Cardiac fibroblast (primary cell): ENCODE measurements at regions not wholly inside any gene's neighbourhood (a gene's known extent, or its start where the extent isn't known, plus 50 kb on each side); places are given as distances from the start of the nearest gene placed in this dataset.

Source experiments
- DNase-seq, 2 donors: peaks; one replicate each; pipeline versions ENCODE4 v3.0.0 to v3.0.0-alpha.2; 2010; ENCODE audit warnings: low read depth in 2 of 2
- H3K4me3 ChIP-seq, 2 donors: replicated peaks in 1 of 2; 1 replicate in 1 of 2; 2 replicates in 1 of 2; pipeline ENCODE4 v1.5.1; 2011; ENCODE audit warnings: low read depth in 2 of 2, low read length in 2 of 2, mild to moderate bottlenecking in 2 of 2, moderate library complexity in 1 of 2
- TF ChIP-seq, protein P1 (sequence below): IDR thresholded peaks from one replicate; pipeline ENCODE4 v1.5.1; 2011; ENCODE audit warnings: low read depth, mild to moderate bottlenecking, low read length, inconsistent platforms

- H3K4me3 ChIP-seq, result no peak overlapping the region
- DNase-seq, result peak; percentile 48 to 54
- TF ChIP-seq, protein P1, sequence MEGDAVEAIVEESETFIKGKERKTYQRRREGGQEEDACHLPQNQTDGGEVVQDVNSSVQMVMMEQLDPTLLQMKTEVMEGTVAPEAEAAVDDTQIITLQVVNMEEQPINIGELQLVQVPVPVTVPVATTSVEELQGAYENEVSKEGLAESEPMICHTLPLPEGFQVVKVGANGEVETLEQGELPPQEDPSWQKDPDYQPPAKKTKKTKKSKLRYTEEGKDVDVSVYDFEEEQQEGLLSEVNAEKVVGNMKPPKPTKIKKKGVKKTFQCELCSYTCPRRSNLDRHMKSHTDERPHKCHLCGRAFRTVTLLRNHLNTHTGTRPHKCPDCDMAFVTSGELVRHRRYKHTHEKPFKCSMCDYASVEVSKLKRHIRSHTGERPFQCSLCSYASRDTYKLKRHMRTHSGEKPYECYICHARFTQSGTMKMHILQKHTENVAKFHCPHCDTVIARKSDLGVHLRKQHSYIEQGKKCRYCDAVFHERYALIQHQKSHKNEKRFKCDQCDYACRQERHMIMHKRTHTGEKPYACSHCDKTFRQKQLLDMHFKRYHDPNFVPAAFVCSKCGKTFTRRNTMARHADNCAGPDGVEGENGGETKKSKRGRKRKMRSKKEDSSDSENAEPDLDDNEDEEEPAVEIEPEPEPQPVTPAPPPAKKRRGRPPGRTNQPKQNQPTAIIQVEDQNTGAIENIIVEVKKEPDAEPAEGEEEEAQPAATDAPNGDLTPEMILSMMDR, result no peak
Observed at GRCh38 chr2:220779931-220780330, 792.2 kb downstream of the EPHA4 start.

DNA sequence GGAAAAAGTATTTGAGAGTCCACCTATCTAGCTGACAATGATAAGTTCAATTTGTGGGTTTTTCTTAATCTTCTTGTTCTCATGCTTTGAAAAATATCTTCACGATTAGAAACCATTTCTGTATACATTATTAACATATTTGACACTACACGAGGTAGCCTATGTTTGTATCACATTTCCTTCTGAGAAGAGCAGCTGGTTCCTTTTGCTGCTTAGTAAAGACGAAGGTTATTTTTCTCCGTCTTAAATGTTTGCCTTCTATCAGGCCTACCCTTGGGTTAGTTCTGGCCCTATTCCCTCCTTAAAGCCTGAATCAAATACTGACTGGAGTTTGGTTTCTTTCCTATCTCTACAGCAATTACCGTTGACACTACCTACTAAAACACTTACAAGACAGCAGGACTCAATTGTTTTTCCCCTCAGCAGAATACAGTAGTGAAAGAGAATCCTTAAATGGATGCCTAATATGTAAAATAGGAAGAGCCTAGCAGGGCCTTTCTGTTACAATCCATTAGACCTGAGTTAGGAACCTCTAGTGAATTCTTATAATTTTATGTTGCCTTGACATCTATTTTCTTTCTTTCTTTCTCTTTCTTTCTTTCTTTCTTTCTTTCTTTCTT lies 790.4 kb downstream of the EPHA4 start:
- TF ChIP-seq, protein P1, result no peak
- H3K4me3 ChIP-seq, result no peak overlapping the region
- no peak for DNase-seq

DNA sequence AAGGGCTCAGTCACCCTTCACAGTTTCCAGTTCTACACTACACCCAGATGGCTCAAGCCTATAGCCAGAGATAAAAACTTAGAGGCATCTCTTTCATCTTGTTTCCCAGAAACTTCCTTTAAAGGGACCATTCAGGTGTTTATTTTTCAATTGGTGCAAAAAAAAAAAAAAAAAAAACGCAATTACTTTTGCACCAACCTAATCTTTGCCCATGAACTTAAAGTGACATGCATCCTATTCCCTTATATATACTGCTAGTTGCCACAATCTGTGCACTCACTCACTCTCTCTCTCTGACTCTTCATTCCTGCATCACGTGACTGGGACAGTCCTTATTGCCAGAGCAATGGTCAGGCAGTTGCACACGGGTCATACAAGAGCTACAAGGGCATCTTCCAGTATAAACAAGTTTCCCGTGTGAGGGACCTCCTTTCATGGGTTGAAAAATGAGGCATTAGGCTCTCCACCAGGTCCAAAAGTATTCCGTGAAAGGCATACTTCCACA lies 789.4 kb downstream of the EPHA4 start:
- DNase-seq, result no peak
- H3K4me3 ChIP-seq, result no peak overlapping the region
- TF ChIP-seq, protein P1, result no peak

- H3K4me3 ChIP-seq, result no peak overlapping the region
- DNase-seq, result no peak
- TF ChIP-seq, protein P1, result no peak
Observed at GRCh38 chr2:220783671-220784070, 788.4 kb downstream of the EPHA4 start.

DNA sequence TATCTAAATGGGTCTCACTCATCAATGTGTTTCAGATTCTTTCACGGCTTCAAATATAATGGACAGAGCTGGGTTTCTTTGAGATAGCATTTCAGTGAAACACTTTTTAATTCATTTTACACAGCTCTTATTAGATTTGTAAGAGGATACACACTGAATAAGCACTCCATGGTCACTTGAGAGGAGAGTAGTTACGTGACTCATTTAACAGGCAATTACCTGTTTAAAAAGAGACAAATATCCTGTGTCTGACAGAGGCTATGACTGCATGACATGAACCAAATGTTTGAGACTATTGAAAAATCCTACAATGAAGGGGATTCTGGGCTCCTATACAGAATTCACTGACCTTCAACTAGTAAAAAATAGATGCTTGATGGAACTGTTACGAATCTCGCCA lies 786.9 kb downstream of the EPHA4 start:
- TF ChIP-seq, protein P1, result no peak
- H3K4me3 ChIP-seq, result no peak overlapping the region
- DNase-seq, result no peak

- no peak overlapping the region for H3K4me3 ChIP-seq
- DNase-seq, result no peak
- TF ChIP-seq, protein P1, result no peak
Observed at GRCh38 chr2:220786216-220786615, 785.9 kb downstream of the EPHA4 start.

DNA sequence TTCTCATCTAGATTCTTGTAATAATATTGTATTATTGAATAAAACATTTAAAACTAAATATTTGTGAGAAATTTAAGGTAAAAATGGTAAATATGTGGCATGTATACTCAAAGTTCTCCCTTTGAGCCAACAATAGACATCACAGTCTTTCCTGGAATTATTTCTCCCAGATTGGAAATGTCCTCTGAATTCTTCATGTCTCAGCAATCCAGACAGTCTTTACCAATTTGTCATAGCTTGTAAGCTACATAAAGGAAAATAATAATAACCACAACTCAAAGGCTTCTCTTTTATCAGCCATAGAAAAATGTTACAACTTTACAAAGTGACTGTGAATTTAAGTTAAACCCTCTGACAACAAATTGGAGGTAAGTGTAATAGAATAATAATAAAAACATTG lies 784.9 kb downstream of the EPHA4 start:
- TF ChIP-seq, protein P1, result no peak
- DNase-seq, result no peak
- no peak overlapping the region for H3K4me3 ChIP-seq
